Endothelial cell of umbilical vein (primary cell): ENCODE measurements at regions not wholly inside any gene's neighbourhood (a gene's known extent, or its start where the extent isn't known, plus 50 kb on each side); places are given as distances from the start of the nearest gene placed in this dataset.

ENCODE experiments used
- BruUV-seq: library from RNA; stranded (reverse); fragments of 400-500 nt; replicated peaks from 2 replicates; lab custom pipeline; 2021; lab: Mats Ljungman, UMichigan
- CTCF ChIA-PET: fragments of 300-600, 350-600 bp; sonication (Branson Sonifier 250); formaldehyde crosslinking; loops from one replicate; lab custom pipeline; 2021; ENCODE audit warnings: antibody characterized with exemption, inconsistent platforms; lab: Charles Lee
- POLR2A ChIA-PET: fragments of 300-600, 350-600 bp; sonication (Branson Sonifier 250); formaldehyde crosslinking; loops from one replicate; lab custom pipeline; 2021; ENCODE audit warnings: antibody characterized with exemption, inconsistent platforms; lab: Charles Lee
- DNase-seq: peaks from one replicate; pipeline ENCODE4 v3.0.0-alpha.2; 2011; ENCODE audit warnings: low read depth, low spot score
- FAIRE-seq: peaks from 2 replicates; lab custom pipeline; 2011; peaks lifted over from hg19 to GRCh38; lab: Jason Lieb, UNC
- H2AFZ ChIP-seq: 2 replicates; pipeline ENCODE4 v1.6.0; 2012; ENCODE audit warnings: low read depth, low read length, control low read depth, inconsistent platforms
- H3K27ac ChIP-seq: 2 replicates; pipeline ENCODE4 v1.5.1; 2011; ENCODE audit warnings: low read depth, mild to moderate bottlenecking, control low read depth, low read length, moderate library complexity; ENCODE audit not compliant: insufficient read depth
- H3K27me3 ChIP-seq, 2 experiments: 2 replicates each; pipeline versions ENCODE4 v1.6.0 to v1.6.1; 2011; ENCODE audit warnings: low read length in 2 of 2, mixed read lengths in 1 of 2; ENCODE audit not compliant: control insufficient read depth in 2 of 2, insufficient read depth in 2 of 2
- H3K36me3 ChIP-seq, 2 experiments: 2 replicates in 1 of 2; 3 replicates in 1 of 2; pipeline ENCODE4 v1.5.1; 2011; ENCODE audit warnings: low read length in 2 of 2, mild to moderate bottlenecking in 1 of 2, moderate library complexity in 1 of 2; ENCODE audit not compliant: control insufficient read depth in 2 of 2, insufficient read depth in 2 of 2; ENCODE audit errors: extremely low read depth in 1 of 2
- H3K4me1 ChIP-seq: 3 replicates; pipeline ENCODE4 v1.5.1; 2011; ENCODE audit warnings: mild to moderate bottlenecking, low read length; ENCODE audit not compliant: control insufficient read depth, insufficient read depth; ENCODE audit errors: extremely low read depth
- H3K4me2 ChIP-seq: 2 replicates; pipeline ENCODE4 v1.6.1; 2011; ENCODE audit warnings: low read length, control low read depth, mixed read lengths; ENCODE audit not compliant: insufficient read depth
- H3K4me3 ChIP-seq, 3 experiments: fragments of 200-600 bp in 1 of 3; sonication (generic), shearing (Covaris generic) in 1 of 3; replicated peaks in 1 of 3; 2 replicates each; pipeline ENCODE4 v1.5.1; 2011 to 2016; ENCODE audit warnings: control low read depth in 3 of 3, low read length in 3 of 3, mild to moderate bottlenecking in 2 of 3, inconsistent platforms in 1 of 3, low read depth in 1 of 3, moderate library complexity in 1 of 3; ENCODE audit not compliant: insufficient read depth in 1 of 3
- H3K79me2 ChIP-seq: 2 replicates; pipeline ENCODE4 v1.6.0; 2012; ENCODE audit warnings: low read length, inconsistent platforms; ENCODE audit not compliant: control insufficient read depth, insufficient read depth
- H3K9ac ChIP-seq: replicated peaks from 2 replicates; pipeline ENCODE3; 2011; ENCODE audit warnings: low read length, control low read depth; ENCODE audit not compliant: insufficient read depth; ENCODE audit errors: extremely low read depth
- H3K9me1 ChIP-seq: replicated peaks from 3 replicates; pipeline ENCODE4 v1.6.0; 2011; ENCODE audit warnings: mild to moderate bottlenecking, low read length; ENCODE audit not compliant: control insufficient read depth, insufficient read depth; ENCODE audit errors: extremely low read depth
- H3K9me3 ChIP-seq: replicated peaks from 2 replicates; pipeline ENCODE4 v1.5.1; 2012; ENCODE audit warnings: low read length, inconsistent platforms; ENCODE audit not compliant: control insufficient read depth, insufficient read depth
- H4K20me1 ChIP-seq: replicated peaks from 2 replicates; pipeline ENCODE3; 2011; ENCODE audit warnings: mild to moderate bottlenecking, low read length; ENCODE audit not compliant: control insufficient read depth, insufficient read depth; ENCODE audit errors: extremely low read depth
- CTCF ChIP-seq, 2 donors: IDR thresholded peaks; 1 replicate in 1 of 2; 2 replicates in 1 of 2; pipeline ENCODE4 v1.5.1; 2011; ENCODE audit warnings: low read length in 2 of 2, mild to moderate bottlenecking in 2 of 2, moderate library complexity in 2 of 2, control low read depth in 1 of 2, inconsistent platforms in 1 of 2, low read depth in 1 of 2; ENCODE audit not compliant: insufficient read depth in 1 of 2; ENCODE audit errors: extremely low read depth in 1 of 2
- EZH2 ChIP-seq: IDR thresholded peaks from 2 replicates; pipeline ENCODE4 v1.6.1; 2012; ENCODE audit warnings: borderline replicate concordance, low read depth, mild to moderate bottlenecking, moderate library complexity, low read length, inconsistent platforms; ENCODE audit not compliant: severe bottlenecking
- FOS ChIP-seq: IDR thresholded peaks from 2 replicates; pipeline ENCODE4 v1.6.1; 2011; ENCODE audit warnings: mild to moderate bottlenecking, low read length, moderate library complexity, borderline replicate concordance; ENCODE audit not compliant: insufficient read depth
- GATA2 ChIP-seq: IDR thresholded peaks from 2 replicates; pipeline ENCODE4 v1.7.0; 2011; ENCODE audit warnings: low read depth, mild to moderate bottlenecking, moderate library complexity, mixed read lengths, low read length; ENCODE audit not compliant: insufficient read length, insufficient read depth
- JUN ChIP-seq: IDR thresholded peaks from 2 replicates; pipeline ENCODE4 v1.6.1; 2011; ENCODE audit warnings: borderline replicate concordance, low read depth; ENCODE audit not compliant: insufficient read length, insufficient read depth
- MAX ChIP-seq: IDR thresholded peaks from 2 replicates; pipeline ENCODE4 v1.6.1; 2011; ENCODE audit not compliant: insufficient read depth, insufficient read length
- MYC ChIP-seq: IDR thresholded peaks from one replicate; pipeline ENCODE4 v1.6.1; 2011; ENCODE audit warnings: mild to moderate bottlenecking, low read depth, low read length
- POLR2A ChIP-seq: IDR thresholded peaks from 2 replicates; pipeline ENCODE4 v1.6.1; 2012; ENCODE audit warnings: low read depth, mild to moderate bottlenecking, control low read depth, low read length
- POLR2AphosphoS5 ChIP-seq: IDR thresholded peaks from 2 replicates; pipeline ENCODE4 v1.6.1; 2012; ENCODE audit warnings: low read depth, mild to moderate bottlenecking, control low read depth, low read length, moderate library complexity; ENCODE audit not compliant: insufficient read depth
- dilution Hi-C: fragments of 300-500 bp; cut with MboI; formaldehyde crosslinking; loops from one replicate; pipeline ENCODE4 v1.15.0; 2019; ENCODE audit warnings: low sequenced_read_pairs; ENCODE audit not compliant: extremely low pct_ligation_motif_present
- intact Hi-C: fragments of 100-400 bp; cut with micrococcal nuclease; formaldehyde crosslinking; loops from one replicate; pipeline ENCODE4 v1.10.0; 2022

- ChIA-PET POLR2A (no interaction called here), CTCF (no interaction called here)
- Histone ChIP-seq H3K27me3 (no peaks in the 10 kb centered on the region), H3K4me3 (no peak overlapping the region), H3K79me2 (no peaks in the 10 kb centered on the region), H3K27ac (no peak overlapping the region), H3K9ac (no peak overlapping the region), H3K9me3 (no peaks in the 10 kb centered on the region), H3K36me3 (no peaks in the 10 kb centered on the region), H3K9me1 (no peaks in the 10 kb centered on the region), H3K4me1 (no peaks in the 10 kb centered on the region), H4K20me1 (no peaks in the 10 kb centered on the region), H3K4me2 (no peak overlapping the region), H2AFZ (no peak overlapping the region)
- TF ChIP-seq FOS (no peak), POLR2AphosphoS5 (no peak), JUN (no peak), CTCF (IDR thresholded peaks at IDR 0.05; ENCODE audit: extremely low read depth in 1 of 2, insufficient read depth in 1 of 2, low read depth in 1 of 2, low read length in 2 of 2) (no peak), EZH2 (no peak), GATA2 (no peak), MYC (no peak), POLR2A (no peak), MAX (no peak)
- BruUV-seq: no TSS peak
- intact Hi-C loops (no loop called here), dilution Hi-C loops (no loop called here)
- FAIRE-seq (no peak), DNase-seq (no peak)
Observed at GRCh38 chr13:68380041-68380973, 1150.2 kb upstream of the PCDH9 start.
